ENCODE measurements at regions not wholly inside any gene's neighbourhood (a gene's known extent, or its start where the extent isn't known, plus 50 kb on each side); places are given as distances from the start of the nearest gene placed in this dataset.

DNA sequence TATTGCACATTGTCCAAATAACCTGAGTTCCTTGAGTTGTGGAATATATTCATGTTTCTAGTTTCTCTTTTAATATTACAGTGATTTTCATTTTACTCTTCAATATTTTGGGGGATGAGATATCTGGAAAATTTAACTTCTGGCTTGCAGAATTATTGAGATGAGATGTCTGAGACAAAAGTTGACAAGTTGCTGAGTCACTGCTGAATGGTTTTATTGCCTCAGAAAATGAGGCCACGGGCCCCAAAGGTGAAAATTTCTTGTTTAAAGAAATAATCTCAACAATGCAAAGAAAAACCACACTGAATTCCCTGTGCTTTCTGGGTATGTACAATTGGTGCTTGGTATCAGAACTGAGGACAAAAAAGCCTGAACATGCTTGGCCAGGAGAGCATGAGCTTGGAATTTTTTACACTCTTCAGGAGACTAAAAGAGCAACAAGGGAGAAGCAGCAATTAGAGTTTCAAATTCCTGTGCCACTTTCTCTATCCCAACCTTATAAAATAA, 129.2 kb upstream of the TOM1L1 start:
- DNase-seq (no peak), ATAC-seq (no peak)
- H3K36me3 ChIP-seq, result no peaks in the 10 kb centered on the region
- H3K27ac ChIP-seq, result no peak overlapping the region
- H3K9me3 ChIP-seq, result peaks cover 0 to 5% (median 0%) of the 10 kb centered on the region in 11 donors
- WGBS, 2 donors, result 59 to 79% methylated on average over 1 of the region's 1 CpG
- TF ChIP-seq, protein P1, sequence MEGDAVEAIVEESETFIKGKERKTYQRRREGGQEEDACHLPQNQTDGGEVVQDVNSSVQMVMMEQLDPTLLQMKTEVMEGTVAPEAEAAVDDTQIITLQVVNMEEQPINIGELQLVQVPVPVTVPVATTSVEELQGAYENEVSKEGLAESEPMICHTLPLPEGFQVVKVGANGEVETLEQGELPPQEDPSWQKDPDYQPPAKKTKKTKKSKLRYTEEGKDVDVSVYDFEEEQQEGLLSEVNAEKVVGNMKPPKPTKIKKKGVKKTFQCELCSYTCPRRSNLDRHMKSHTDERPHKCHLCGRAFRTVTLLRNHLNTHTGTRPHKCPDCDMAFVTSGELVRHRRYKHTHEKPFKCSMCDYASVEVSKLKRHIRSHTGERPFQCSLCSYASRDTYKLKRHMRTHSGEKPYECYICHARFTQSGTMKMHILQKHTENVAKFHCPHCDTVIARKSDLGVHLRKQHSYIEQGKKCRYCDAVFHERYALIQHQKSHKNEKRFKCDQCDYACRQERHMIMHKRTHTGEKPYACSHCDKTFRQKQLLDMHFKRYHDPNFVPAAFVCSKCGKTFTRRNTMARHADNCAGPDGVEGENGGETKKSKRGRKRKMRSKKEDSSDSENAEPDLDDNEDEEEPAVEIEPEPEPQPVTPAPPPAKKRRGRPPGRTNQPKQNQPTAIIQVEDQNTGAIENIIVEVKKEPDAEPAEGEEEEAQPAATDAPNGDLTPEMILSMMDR (IDR thresholded peaks at IDR 0.05), result no peak
- H3K4me1 ChIP-seq, result no peaks in the 10 kb centered on the region
- intact Hi-C loops (cut with DNase I), result loop anchor here in 1 of 10 donors (10.0 kb wide), 1 partner anchor 47 kb away; no protein-coding TSS in a partner anchor
- H3K4me3 ChIP-seq, result no peak overlapping the region
- H3K27me3 ChIP-seq, result no peaks in the 10 kb centered on the region

DNA sequence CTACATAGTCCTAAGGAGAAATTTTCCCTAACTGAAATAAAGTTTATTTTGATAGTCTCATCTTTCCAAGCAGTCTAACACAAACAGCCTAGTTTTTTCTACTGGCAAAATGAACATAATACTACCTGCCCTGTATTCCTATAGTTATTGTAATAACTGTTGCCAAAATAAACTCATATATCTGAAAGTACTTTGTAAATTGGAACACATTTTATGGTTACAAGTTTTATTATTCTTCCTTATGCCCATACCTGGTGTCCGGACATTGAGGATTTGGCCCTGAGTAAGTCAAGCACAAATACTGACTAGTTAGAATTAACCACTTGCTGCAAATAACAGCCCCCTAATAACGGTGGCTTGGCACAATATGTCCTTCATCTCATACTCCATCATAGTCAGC, 120.4 kb upstream of the TOM1L1 start:
- intact Hi-C loops (cut with DNase I), result no loop called here
- TF ChIP-seq, protein P1 (IDR thresholded peaks at IDR 0.05), result no peak
- Histone ChIP-seq H3K9me3 (no peaks in the 10 kb centered on the region), H3K4me3 (no peak overlapping the region), H3K4me1 (no peaks in the 10 kb centered on the region), H3K27me3 (no peaks in the 10 kb centered on the region), H3K27ac (no peak overlapping the region), H3K36me3 (no peaks in the 10 kb centered on the region)
- ATAC-seq (no peak), DNase-seq (no peak)
- 84 to 94% methylated on average over 2 of the region's 2 CpGs for WGBS, 2 donors

DNA sequence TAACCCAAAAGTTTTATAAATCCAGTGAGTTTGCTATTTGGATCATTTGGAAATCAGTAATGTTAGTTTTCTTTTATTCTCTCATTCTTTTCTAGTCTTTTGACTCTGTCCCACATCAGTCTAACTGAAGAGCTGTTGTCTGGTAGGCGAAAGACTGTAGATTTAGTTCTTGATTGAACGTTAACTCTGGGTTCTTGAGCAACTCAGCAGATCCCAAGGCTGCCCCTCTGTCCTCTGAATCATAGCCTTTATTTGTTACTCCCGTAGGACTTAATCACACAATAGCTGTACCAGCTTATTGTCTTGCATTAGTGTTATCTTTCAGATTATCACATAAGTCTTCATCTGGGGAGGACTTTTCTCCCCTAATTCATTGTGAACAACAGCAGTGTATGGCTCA, 119.3 kb upstream of the TOM1L1 start:
- no peaks in the 10 kb centered on the region for H3K4me1 ChIP-seq
- no peaks in the 10 kb centered on the region for H3K9me3 ChIP-seq
- TF ChIP-seq, protein P1 (IDR thresholded peaks at IDR 0.05), result no peak
- intact Hi-C loops (cut with DNase I), result no loop called here
- no peak overlapping the region for H3K27ac ChIP-seq
- ATAC-seq (no peak), DNase-seq (no peak)
- WGBS, 2 donors, result 65 to 66% methylated on average over 3 of the region's 3 CpGs
- no peaks in the 10 kb centered on the region for H3K36me3 ChIP-seq
- no peaks in the 10 kb centered on the region for H3K27me3 ChIP-seq
- H3K4me3 ChIP-seq, result no peak overlapping the region

DNA sequence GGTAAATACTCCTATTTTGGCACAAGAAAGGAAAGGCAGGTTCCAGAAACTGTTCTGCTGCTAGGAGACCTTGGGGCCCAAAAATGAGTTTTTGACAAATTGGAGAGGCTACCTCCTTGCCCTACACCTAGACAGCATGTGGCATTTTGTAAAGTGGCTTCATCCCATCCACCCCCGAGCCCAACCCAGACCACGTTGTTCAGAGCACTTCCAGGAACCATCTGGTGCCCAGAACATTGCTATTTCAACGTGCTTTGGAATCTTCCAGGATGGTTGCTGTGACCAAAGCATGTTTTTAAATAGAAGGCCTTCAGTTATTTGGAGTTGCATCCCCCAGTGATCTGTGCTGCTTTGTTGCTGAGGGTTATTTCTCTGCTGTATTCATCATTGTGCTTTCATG, 116.3 kb upstream of the TOM1L1 start:
- no peaks in the 10 kb centered on the region for H3K27me3 ChIP-seq
- TF ChIP-seq, protein P1 (IDR thresholded peaks at IDR 0.05), result no peak
- no peak overlapping the region for H3K27ac ChIP-seq
- no peaks in the 10 kb centered on the region for H3K4me1 ChIP-seq
- H3K4me3 ChIP-seq, result no peak overlapping the region
- H3K9me3 ChIP-seq, result peaks cover 0 to 2% (median 0%) of the 10 kb centered on the region in 11 donors
- intact Hi-C loops (cut with DNase I), result no loop called here
- H3K36me3 ChIP-seq, result no peaks in the 10 kb centered on the region
- DNase-seq (no peak), ATAC-seq (no peak)
- WGBS, 2 donors, result 55 to 64% methylated on average over 3 of the region's 3 CpGs

All from heart right ventricle (tissue), 16 donors.